ENCODE measurements at regions not wholly inside any gene's neighbourhood (a gene's known extent, or its start where the extent isn't known, plus 50 kb on each side); places are given as distances from the start of the nearest gene placed in this dataset.

- H3K4me3 ChIP-seq (ENCODE audit: low read depth, low read length): no peak overlapping the region
- CTCF ChIA-PET: no interaction called here
- DNase-seq (ENCODE audit: low read depth, low spot score): no peak
- POLR2A ChIA-PET: no interaction called here
- no peak for TF ChIP-seq CTCF (IDR thresholded peaks at IDR 0.05; ENCODE audit: insufficient read depth, low read length, missing control alignments)
Observed at GRCh38 chr3:191802671-191803070, 341.7 kb downstream of the PYDC2 start.

- POLR2A ChIA-PET: no interaction called here
- no peak for DNase-seq (ENCODE audit: low read depth, low spot score)
- no peak overlapping the region for H3K4me3 ChIP-seq (ENCODE audit: low read depth, low read length)
- no peak for TF ChIP-seq CTCF (IDR thresholded peaks at IDR 0.05; ENCODE audit: insufficient read depth, low read length, missing control alignments)
- CTCF ChIA-PET: no interaction called here
Observed at GRCh38 chr3:191804935-191805334, 344.0 kb downstream of the PYDC2 start.

GRCh38 chr3:191808073-191808472 is 347.1 kb downstream of the PYDC2 start:
- POLR2A ChIA-PET: no interaction called here
- no peak overlapping the region for H3K4me3 ChIP-seq (ENCODE audit: low read depth, low read length)

GRCh38 chr3:191809326-191809949 is 348.5 kb downstream of the PYDC2 start:
- no peak for DNase-seq (ENCODE audit: low read depth, low spot score)
- POLR2A ChIA-PET: no interaction called here
- CTCF ChIA-PET: interaction anchor here (0.9 to 1.3 kb wide), 3 partner anchors 10 to 395 kb away, joined by 3 to 4 read pairs (median 4); no protein-coding TSS in a partner anchor
- TF ChIP-seq CTCF (IDR thresholded peaks at IDR 0.05; ENCODE audit: insufficient read depth, low read length, missing control alignments): no peak
- no peak overlapping the region for H3K4me3 ChIP-seq (ENCODE audit: low read depth, low read length)

More at GRCh38 chr3:191808073-191808472, 347.1 kb downstream of the PYDC2 start:
- TF ChIP-seq CTCF (IDR thresholded peaks at IDR 0.05; ENCODE audit: insufficient read depth, low read length, missing control alignments): no peak
- no peak for DNase-seq (ENCODE audit: low read depth, low spot score)
- CTCF ChIA-PET: interaction anchor here (1.3 kb wide), 1 partner anchor 9 kb away, joined by 3 read pairs; no protein-coding TSS in a partner anchor

GRCh38 chr3:191813245-191813644 is 352.3 kb downstream of the PYDC2 start:
- ChIA-PET CTCF (no interaction called here), POLR2A (no interaction called here)
- H3K4me3 ChIP-seq (ENCODE audit: low read depth, low read length): no peak overlapping the region
- DNase-seq (ENCODE audit: low read depth, low spot score): no peak
- no peak for TF ChIP-seq CTCF (IDR thresholded peaks at IDR 0.05; ENCODE audit: insufficient read depth, low read length, missing control alignments)

- no peak for DNase-seq (ENCODE audit: low read depth, low spot score)
- POLR2A ChIA-PET: no interaction called here
- no peak overlapping the region for H3K4me3 ChIP-seq (ENCODE audit: low read depth, low read length)
- TF ChIP-seq CTCF (IDR thresholded peaks at IDR 0.05; ENCODE audit: insufficient read depth, low read length, missing control alignments): no peak
- CTCF ChIA-PET: no interaction called here
Observed at GRCh38 chr3:191848818-191849217, 387.9 kb downstream of the PYDC2 start.
